HUES64 (cell line): ENCODE measurements at regions not wholly inside any gene's neighbourhood (a gene's known extent, or its start where the extent isn't known, plus 50 kb on each side); places are given as distances from the start of the nearest gene placed in this dataset.

ENCODE experiments used
- H3K27ac ChIP-seq: 2 replicates; pipeline ENCODE4 v1.7.0; 2013; ENCODE audit warnings: low read depth, low read length, inconsistent platforms
- H3K27me3 ChIP-seq: 2 replicates; pipeline ENCODE4 v1.6.1; 2013; ENCODE audit warnings: mild to moderate bottlenecking, low read length; ENCODE audit not compliant: insufficient read depth
- H3K36me3 ChIP-seq: 2 replicates; pipeline ENCODE4 v1.6.1; 2013; ENCODE audit warnings: mild to moderate bottlenecking, low read length; ENCODE audit not compliant: insufficient read depth
- H3K4me1 ChIP-seq: 2 replicates; pipeline ENCODE4 v1.6.1; 2013; ENCODE audit warnings: mild to moderate bottlenecking, low read length, moderate library complexity; ENCODE audit not compliant: insufficient read depth
- H3K4me3 ChIP-seq: 2 replicates; pipeline ENCODE4 v1.5.1; 2013; ENCODE audit warnings: mild to moderate bottlenecking, low read length, moderate library complexity
- H3K9ac ChIP-seq: 2 replicates; pipeline ENCODE4 v1.6.1; 2013; ENCODE audit warnings: mild to moderate bottlenecking, low read depth, low read length
- H3K9me3 ChIP-seq: 2 replicates; pipeline ENCODE4 v1.6.1; 2013; ENCODE audit warnings: low read depth, low read length; ENCODE audit not compliant: insufficient read depth
- whole genome bisulfite sequencing: fragments of 150-250, 120-280 bp; methylation state at CpG from one replicate; pipeline ENCODE4 v1.1.7; 2013; ENCODE audit warnings: missing lambda C conversion rate; 5-methylcytosine and 5-hydroxymethylcytosine counted together

DNA sequence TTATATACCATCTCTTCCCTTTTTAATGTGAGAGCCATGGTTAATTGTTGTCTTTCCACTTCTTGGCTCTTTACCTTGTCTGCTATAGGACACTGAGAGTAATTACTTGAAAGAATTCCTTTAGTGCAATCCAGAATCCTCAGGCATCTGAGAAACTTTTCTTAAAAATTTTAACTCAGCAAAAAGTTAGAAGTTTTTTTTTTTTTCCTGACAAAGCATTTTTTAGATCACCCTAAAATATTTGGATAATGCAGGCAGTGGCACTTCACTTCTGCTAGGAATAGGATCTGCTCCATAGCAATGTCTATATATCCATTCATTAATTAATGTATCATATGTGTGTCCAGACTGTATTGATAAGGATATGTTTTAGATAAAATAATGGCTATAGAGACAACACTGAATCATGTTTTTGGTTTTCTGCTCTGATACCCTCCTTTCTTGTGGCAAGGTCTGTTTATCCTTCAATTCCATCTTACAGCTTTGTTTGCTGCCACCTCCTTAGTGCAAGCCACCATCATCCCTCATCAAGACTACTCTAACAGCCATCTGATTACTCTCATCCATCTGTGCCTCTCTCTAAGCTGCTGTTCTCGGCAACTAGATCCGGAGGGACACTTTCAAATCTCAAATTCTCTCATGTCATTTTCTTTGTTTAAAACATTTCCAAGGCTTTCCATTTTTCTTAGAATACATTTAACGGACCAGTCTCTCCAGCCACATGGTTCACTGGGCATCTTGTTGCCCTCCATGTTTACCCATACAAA lies 563.5 kb downstream of the EDEM1 start:
- H3K27me3 ChIP-seq = no peaks in the 10 kb centered on the region
- WGBS = 95% methylated on average over 3 of the region's 3 CpGs

DNA sequence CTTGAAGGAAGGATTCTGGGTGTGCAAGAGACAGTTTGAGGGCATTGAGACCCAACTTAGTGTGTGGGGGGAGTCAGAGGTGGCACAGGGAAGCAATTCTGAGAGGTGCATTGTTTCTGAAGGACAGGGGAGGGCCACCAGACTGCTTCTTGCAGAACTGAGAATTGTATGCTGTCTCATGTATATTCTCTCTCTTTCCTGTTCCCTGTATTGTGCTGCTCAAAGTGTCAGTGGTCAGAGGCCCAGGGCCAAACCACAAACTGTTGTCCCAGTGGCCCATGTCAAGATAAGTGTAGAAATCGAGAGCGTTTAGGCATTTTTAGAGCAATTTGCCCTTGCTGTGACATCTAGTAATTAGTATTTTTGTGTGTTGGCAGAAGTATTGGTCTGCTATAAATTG lies 567.1 kb downstream of the EDEM1 start:
- WGBS = 98% methylated on average over 2 of the region's 2 CpGs
- Histone ChIP-seq H3K9me3 (no peaks in the 10 kb centered on the region), H3K4me1 (no peaks in the 10 kb centered on the region), H3K9ac (no peak overlapping the region), H3K4me3 (no peak overlapping the region), H3K27me3 (no peaks in the 10 kb centered on the region), H3K36me3 (no peaks in the 10 kb centered on the region), H3K27ac (no peak overlapping the region)

More for the DNA sequence above, 563.5 kb downstream of the EDEM1 start:
- no peak overlapping the region for H3K9ac ChIP-seq
- no peak overlapping the region for H3K4me3 ChIP-seq
- H3K36me3 ChIP-seq = no peaks in the 10 kb centered on the region
- H3K9me3 ChIP-seq = no peaks in the 10 kb centered on the region
- H3K27ac ChIP-seq = no peak overlapping the region
- H3K4me1 ChIP-seq = no peaks in the 10 kb centered on the region

DNA sequence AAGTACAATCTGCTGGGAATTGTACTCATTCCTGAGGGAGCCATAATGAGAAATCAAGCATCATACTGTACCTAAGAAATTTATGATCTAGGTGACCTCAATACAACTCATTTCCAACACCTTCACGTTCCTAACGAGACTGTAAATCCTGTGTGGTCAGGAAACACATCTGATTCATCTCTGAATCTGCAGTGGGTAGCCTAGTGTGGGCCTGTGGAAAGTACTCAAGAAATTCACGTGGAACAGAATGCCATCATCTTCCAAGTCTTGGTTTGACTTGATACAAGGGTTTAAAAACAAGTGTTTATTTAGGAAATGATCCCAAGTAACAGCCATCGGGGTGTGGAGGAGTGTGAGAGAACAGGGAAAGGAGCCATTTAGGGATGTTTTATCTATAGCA lies 568.9 kb downstream of the EDEM1 start:
- no peak overlapping the region for H3K27ac ChIP-seq
- no peak overlapping the region for H3K4me3 ChIP-seq
- WGBS = 96% methylated on average over 4 of the region's 4 CpGs
- H3K9me3 ChIP-seq = no peaks in the 10 kb centered on the region
- no peak overlapping the region for H3K9ac ChIP-seq
- H3K4me1 ChIP-seq = no peaks in the 10 kb centered on the region
- H3K36me3 ChIP-seq = no peaks in the 10 kb centered on the region
- no peaks in the 10 kb centered on the region for H3K27me3 ChIP-seq

DNA sequence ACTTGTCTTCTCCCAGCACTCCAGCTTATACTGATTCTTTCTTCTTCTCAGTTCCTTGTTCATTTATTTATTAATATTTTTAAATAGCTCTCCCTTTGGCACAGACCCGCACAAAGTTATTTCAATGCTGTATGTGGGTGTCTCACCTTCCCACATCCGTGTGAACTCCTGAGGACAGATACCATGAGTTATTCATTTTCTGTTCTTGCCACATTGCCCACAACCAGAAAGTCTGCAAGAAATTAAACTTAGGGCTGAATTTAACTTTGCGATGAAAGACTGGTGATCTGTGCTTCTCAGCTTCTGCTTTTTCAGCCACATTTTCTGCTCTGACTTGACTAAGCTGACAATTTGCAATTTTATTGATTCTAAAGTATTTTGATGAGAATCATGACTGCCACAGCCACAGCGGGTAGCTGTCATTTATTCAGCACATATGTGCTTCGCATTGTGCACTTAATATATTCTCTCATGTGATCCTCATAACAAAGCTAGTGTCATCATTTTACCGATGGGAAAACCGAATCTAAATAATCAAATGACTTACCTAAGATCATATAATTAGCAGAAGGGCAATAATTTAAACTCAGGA lies 569.8 kb downstream of the EDEM1 start:
- no peaks in the 10 kb centered on the region for H3K27me3 ChIP-seq

DNA sequence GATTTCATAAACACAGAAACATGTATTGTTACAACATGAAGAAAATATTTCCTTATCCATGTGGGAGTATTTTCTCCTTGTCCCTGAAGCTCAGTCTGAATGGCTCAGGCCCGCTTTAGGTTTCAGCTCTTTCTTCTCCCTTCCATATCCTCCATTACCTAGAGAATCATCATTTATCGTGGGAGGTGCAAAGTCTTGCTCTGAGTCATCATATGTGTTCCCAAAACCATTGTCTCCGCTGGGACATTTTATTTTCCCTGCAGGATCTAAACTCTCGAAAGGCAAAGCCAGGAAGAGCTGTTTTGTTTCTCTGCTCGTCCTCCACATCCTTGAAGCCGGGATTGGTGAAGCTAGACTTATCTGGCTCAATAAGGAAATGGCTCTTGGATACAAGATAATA lies 571.2 kb downstream of the EDEM1 start:
- WGBS = 96% methylated on average over 6 of the region's 6 CpGs
- H3K27ac ChIP-seq = no peak overlapping the region
- H3K27me3 ChIP-seq = no peaks in the 10 kb centered on the region
- no peaks in the 10 kb centered on the region for H3K9me3 ChIP-seq
- no peaks in the 10 kb centered on the region for H3K36me3 ChIP-seq
- no peak overlapping the region for H3K9ac ChIP-seq
- no peaks in the 10 kb centered on the region for H3K4me1 ChIP-seq
- no peak overlapping the region for H3K4me3 ChIP-seq

More for the DNA sequence above, 569.8 kb downstream of the EDEM1 start:
- H3K27ac ChIP-seq = no peak overlapping the region
- no peaks in the 10 kb centered on the region for H3K4me1 ChIP-seq
- H3K4me3 ChIP-seq = no peak overlapping the region
- 97% methylated on average over 7 of the region's 7 CpGs for WGBS
- H3K9me3 ChIP-seq = no peaks in the 10 kb centered on the region
- no peaks in the 10 kb centered on the region for H3K36me3 ChIP-seq
- H3K9ac ChIP-seq = no peak overlapping the region

DNA sequence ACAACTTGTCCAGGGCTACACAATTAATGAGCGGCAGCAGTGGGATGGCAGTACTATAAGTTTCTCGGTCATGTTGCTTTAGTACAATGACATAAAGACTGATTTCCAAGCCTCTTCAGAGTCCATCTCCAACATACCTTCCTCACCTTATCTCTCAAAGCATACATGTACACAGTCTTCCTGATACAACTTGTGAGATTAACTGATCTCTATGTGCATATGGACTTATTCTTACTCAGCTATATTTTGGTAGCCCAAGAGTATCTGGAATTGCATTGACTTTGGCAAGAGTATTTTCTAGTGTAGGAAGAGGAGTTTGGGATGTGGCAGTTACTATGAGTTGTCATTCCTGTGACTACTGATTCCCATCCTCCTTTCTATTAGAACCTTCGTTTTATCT lies 575.0 kb downstream of the EDEM1 start:
- no peaks in the 10 kb centered on the region for H3K9me3 ChIP-seq
- H3K4me3 ChIP-seq = no peak overlapping the region
- 92% methylated on average over 2 of the region's 3 CpGs for WGBS
- H3K9ac ChIP-seq = no peak overlapping the region
- no peaks in the 10 kb centered on the region for H3K36me3 ChIP-seq
- H3K27ac ChIP-seq = no peak overlapping the region
- no peaks in the 10 kb centered on the region for H3K4me1 ChIP-seq
- no peaks in the 10 kb centered on the region for H3K27me3 ChIP-seq

DNA sequence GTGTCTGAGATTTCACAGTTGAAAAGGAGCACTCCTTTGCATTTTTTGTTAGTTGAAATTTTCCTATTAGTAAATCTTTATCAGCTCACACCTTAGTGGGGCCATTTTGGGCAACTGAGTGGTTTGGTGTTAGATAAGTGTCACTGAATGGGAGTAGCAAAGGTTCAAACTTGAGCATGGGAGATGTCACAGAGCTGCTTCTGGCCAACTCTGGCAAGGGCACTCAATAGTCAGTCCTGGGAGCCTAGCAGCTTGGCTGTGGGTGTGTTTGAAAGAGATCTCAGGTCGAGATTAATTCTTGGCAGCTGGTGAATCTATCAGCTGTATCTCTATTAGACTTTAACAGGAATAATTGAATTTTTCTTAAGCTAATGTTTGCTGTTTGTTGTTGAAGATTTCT lies 579.3 kb downstream of the EDEM1 start:
- Histone ChIP-seq H3K4me1 (no peaks in the 10 kb centered on the region), H3K27me3 (no peaks in the 10 kb centered on the region), H3K9me3 (no peaks in the 10 kb centered on the region), H3K36me3 (no peaks in the 10 kb centered on the region), H3K27ac (no peak overlapping the region), H3K9ac (no peak overlapping the region), H3K4me3 (no peak overlapping the region)
- 83% methylated on average over 1 of the region's 1 CpG for WGBS

DNA sequence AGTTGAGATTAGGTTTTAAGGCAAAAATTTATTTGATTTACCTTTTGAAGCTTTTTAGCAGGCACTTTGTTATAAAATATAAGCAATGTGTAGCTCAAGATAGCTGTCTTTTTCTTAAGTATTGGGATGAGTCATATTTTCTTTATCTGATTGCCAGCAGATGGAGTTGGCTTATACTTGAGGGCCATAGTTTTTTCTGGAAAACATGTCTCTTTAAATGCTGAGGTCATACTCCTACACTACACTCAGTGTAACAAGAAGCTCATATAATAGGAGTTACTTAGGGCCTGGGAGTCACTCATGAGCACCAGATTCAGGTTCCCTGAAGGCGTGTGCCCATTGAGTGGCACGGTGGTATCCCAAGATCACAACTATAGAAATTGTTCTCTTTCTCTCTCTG lies 579.8 kb downstream of the EDEM1 start:
- 100% methylated on average over 2 of the region's 2 CpGs for WGBS

DNA sequence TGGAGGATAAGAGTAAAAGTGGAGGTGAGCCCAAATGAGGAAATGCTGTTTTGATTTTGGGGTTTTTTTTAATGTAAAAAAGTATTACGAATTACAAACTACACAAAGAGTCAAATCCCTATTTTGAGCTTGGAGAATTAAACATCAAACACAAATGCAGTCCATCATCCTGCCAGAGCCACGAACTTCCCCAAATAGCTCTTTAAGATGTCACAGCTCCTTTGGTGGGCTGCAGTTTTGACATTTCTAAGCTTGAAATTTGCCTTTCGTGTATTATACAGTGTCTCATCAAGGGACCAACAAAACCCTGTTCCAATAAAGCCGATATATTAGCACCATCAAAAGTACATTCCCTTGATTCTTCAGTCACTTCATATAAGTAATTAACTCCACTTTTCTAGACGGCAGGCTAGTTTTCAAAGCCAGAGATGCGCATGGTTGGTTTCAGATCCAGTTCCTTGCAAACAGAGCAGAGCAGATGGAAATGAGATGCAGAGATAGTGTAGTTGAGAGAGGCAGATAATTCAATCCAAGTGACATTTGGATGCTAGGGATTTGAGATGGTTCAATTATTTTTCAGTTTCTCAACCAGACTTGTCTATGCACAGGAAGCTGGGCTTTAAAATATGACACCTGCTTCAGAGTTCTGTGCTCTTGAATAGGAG lies 580.9 kb downstream of the EDEM1 start:
- H3K27me3 ChIP-seq = no peaks in the 10 kb centered on the region
- 95% methylated on average over 6 of the region's 6 CpGs for WGBS
- H3K4me1 ChIP-seq = no peaks in the 10 kb centered on the region
- H3K27ac ChIP-seq = no peak overlapping the region
- no peaks in the 10 kb centered on the region for H3K9me3 ChIP-seq
- H3K4me3 ChIP-seq = no peak overlapping the region
- no peak overlapping the region for H3K9ac ChIP-seq
- H3K36me3 ChIP-seq = no peaks in the 10 kb centered on the region

More for the DNA sequence above, 579.8 kb downstream of the EDEM1 start:
- no peak overlapping the region for H3K27ac ChIP-seq
- no peak overlapping the region for H3K4me3 ChIP-seq
- no peaks in the 10 kb centered on the region for H3K27me3 ChIP-seq
- no peaks in the 10 kb centered on the region for H3K36me3 ChIP-seq
- H3K9me3 ChIP-seq = no peaks in the 10 kb centered on the region
- no peaks in the 10 kb centered on the region for H3K4me1 ChIP-seq
- no peak overlapping the region for H3K9ac ChIP-seq

DNA sequence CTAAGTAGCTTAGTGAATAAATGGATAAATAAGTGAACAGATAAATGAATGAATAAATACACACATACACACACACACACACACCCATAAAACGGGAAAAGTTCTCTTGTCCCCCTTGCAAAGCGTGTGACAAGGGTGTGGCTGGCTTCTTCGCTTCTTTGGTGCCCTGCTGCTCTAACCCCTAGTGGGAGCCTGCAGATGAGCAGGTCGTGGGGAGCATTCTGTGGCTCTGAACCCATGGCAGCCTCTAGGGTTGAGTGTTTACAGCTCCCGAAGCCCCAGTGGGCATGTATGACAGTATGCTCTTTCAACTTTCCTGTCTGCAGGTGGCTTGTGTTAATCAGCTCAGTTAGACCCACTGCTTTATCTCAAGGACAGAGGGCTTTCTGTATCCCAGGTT lies 582.3 kb downstream of the EDEM1 start:
- Histone ChIP-seq H3K27me3 (no peaks in the 10 kb centered on the region), H3K4me1 (no peaks in the 10 kb centered on the region), H3K9ac (no peak overlapping the region), H3K4me3 (no peak overlapping the region), H3K36me3 (no peaks in the 10 kb centered on the region), H3K9me3 (no peaks in the 10 kb centered on the region), H3K27ac (no peak overlapping the region)
- 83% methylated on average over 5 of the region's 5 CpGs for WGBS

DNA sequence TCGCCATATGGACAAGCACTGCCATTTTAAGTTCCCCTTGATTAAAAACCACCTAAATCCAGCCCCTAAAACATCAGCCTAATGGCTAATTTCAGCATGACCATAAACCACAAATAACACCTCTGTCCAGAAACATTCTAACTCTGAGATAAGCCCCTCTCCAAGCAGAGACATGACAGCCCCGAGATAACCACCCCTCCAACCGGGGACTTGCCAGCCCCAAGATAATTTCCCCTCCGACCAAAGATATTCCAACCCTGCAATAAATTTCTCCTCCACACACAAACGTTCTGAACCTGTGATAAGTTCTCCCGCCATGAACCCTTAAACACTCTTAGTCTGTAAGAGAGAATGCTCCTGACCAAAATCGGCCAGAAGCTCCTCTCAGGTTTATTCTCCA lies 586.8 kb downstream of the EDEM1 start:
- H3K4me1 ChIP-seq = no peaks in the 10 kb centered on the region
- 88% methylated on average over 7 of the region's 7 CpGs for WGBS
- no peak overlapping the region for H3K9ac ChIP-seq
- H3K27ac ChIP-seq = no peak overlapping the region
- H3K4me3 ChIP-seq = no peak overlapping the region
- H3K9me3 ChIP-seq = no peaks in the 10 kb centered on the region
- no peaks in the 10 kb centered on the region for H3K36me3 ChIP-seq
- H3K27me3 ChIP-seq = no peaks in the 10 kb centered on the region
